ENCODE measurements at regions not wholly inside any gene's neighbourhood (a gene's known extent, or its start where the extent isn't known, plus 50 kb on each side); places are given as distances from the start of the nearest gene placed in this dataset.

GRCh38 chr4:117001077-117001476, 84.3 kb downstream of the TRAM1L1 start:
- TF ChIP-seq POLR2A (IDR thresholded peaks at IDR 0.05) (no peak), CTCF (IDR thresholded peaks at IDR 0.05) (no peak)
